ENCODE measurements at regions not wholly inside any gene's neighbourhood (a gene's known extent, or its start where the extent isn't known, plus 50 kb on each side); places are given as distances from the start of the nearest gene placed in this dataset.

DNA sequence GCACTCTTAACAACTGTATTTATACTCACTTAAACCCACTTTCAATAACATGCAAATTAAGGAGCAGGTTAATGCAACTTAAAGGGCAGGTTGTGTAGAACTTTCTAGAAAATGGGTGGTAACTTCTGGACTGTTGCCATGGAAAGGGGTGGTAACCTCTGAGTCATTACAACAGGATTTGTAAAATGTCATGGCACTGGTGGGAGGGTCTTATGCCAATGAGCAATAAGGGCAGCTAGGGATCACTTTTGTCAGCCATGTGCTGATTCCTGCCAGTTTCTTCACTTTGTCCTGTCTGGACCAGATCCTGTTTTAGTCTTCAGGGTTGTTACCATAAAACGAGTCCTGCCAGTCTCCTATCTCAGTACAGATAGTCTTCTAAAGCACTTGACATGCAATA is 560.5 kb upstream of the PTCHD4 start:
- CTCF ChIA-PET: no interaction called here
- ATAC-seq: no peak
- TF ChIP-seq, protein P1, sequence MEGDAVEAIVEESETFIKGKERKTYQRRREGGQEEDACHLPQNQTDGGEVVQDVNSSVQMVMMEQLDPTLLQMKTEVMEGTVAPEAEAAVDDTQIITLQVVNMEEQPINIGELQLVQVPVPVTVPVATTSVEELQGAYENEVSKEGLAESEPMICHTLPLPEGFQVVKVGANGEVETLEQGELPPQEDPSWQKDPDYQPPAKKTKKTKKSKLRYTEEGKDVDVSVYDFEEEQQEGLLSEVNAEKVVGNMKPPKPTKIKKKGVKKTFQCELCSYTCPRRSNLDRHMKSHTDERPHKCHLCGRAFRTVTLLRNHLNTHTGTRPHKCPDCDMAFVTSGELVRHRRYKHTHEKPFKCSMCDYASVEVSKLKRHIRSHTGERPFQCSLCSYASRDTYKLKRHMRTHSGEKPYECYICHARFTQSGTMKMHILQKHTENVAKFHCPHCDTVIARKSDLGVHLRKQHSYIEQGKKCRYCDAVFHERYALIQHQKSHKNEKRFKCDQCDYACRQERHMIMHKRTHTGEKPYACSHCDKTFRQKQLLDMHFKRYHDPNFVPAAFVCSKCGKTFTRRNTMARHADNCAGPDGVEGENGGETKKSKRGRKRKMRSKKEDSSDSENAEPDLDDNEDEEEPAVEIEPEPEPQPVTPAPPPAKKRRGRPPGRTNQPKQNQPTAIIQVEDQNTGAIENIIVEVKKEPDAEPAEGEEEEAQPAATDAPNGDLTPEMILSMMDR (IDR thresholded peaks at IDR 0.05): no peak
- no peak for DNase-seq
- Mint-ChIP-seq H3K9me3 (no peaks in the 10 kb centered on the region), H3K4me3 (no peak overlapping the region), H3K36me3 (ENCODE audit: low read depth) (no peaks in the 10 kb centered on the region), H3K27ac (no peak overlapping the region), H3K4me1 (ENCODE audit: low read depth) (no peaks in the 10 kb centered on the region), H3K27me3 (no peaks in the 10 kb centered on the region)
- intact Hi-C loops (cut with micrococcal nuclease): no loop called here
- POLR2A ChIA-PET: no interaction called here

DNA sequence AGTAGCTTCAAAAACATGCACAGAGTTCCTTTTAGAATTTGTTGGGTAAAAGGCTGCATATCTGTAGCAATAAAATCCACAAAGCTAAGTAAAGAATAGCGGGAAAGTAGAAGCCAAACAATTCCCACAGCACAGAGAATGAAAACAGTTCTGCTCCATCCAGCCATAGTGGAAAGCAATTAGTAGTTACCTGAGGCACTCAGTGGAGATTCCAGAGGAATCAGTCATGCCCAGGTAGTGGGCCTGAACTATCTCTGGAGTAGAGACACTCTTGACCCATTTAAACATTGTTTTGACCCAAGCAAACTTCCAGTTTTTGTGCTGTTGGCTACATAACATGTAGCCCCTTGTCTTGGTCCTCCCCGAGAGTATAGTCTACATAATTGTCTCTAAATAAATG is 559.5 kb upstream of the PTCHD4 start:
- Mint-ChIP-seq H3K36me3 (ENCODE audit: low read depth) (no peaks in the 10 kb centered on the region), H3K4me3 (no peak overlapping the region), H3K4me1 (ENCODE audit: low read depth) (no peaks in the 10 kb centered on the region), H3K27ac (no peak overlapping the region), H3K27me3 (no peaks in the 10 kb centered on the region), H3K9me3 (no peaks in the 10 kb centered on the region)
- intact Hi-C loops (cut with micrococcal nuclease): no loop called here
- POLR2A ChIA-PET: no interaction called here
- CTCF ChIA-PET: no interaction called here
- ATAC-seq (no peak), DNase-seq (no peak)
- TF ChIP-seq, protein P1 (IDR thresholded peaks at IDR 0.05): no peak

GRCh38 chr6:48667797-48668196 is 556.8 kb upstream of the PTCHD4 start:
- Mint-ChIP-seq H3K27me3 (no peaks in the 10 kb centered on the region), H3K27ac (no peak overlapping the region), H3K4me3 (no peak overlapping the region), H3K36me3 (ENCODE audit: low read depth) (no peaks in the 10 kb centered on the region), H3K4me1 (ENCODE audit: low read depth) (no peaks in the 10 kb centered on the region), H3K9me3 (peaks cover 3% of the 10 kb centered on the region)
- ChIA-PET POLR2A (no interaction called here), CTCF (no interaction called here)
- ATAC-seq (no peak), DNase-seq (no peak)
- intact Hi-C loops (cut with micrococcal nuclease): no loop called here
- TF ChIP-seq, protein P1 (IDR thresholded peaks at IDR 0.05): no peak

DNA sequence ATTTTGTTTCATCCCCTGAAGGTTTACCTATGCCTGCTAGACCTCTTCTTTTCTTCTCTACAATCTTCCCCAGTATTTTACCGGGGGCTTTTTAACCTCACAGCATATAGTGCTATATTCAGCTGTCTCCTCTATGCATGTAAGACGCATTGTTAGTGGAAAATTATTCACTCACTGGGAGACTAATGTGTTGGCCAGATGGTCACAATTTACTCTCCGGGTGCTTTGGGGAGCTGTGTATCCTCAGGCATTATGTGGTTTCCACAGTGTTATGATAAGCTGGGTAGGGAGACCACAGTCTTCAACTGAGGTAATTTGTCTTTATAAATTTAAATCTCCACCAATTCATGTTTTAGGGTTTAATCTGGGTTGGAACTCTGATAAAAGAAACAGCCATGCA is 553.8 kb upstream of the PTCHD4 start:
- H3K9me3 Mint-ChIP-seq: peaks cover 3% of the 10 kb centered on the region
- CTCF ChIA-PET: no interaction called here
- DNase-seq (no peak), ATAC-seq (no peak)
- H3K4me1 Mint-ChIP-seq (ENCODE audit: low read depth): no peaks in the 10 kb centered on the region
- POLR2A ChIA-PET: no interaction called here
- no peak overlapping the region for H3K27ac Mint-ChIP-seq
- TF ChIP-seq, protein P1 (IDR thresholded peaks at IDR 0.05): no peak
- no peaks in the 10 kb centered on the region for H3K27me3 Mint-ChIP-seq
- intact Hi-C loops (cut with micrococcal nuclease): no loop called here
- H3K4me3 Mint-ChIP-seq: no peak overlapping the region
- H3K36me3 Mint-ChIP-seq (ENCODE audit: low read depth): no peaks in the 10 kb centered on the region

DNA sequence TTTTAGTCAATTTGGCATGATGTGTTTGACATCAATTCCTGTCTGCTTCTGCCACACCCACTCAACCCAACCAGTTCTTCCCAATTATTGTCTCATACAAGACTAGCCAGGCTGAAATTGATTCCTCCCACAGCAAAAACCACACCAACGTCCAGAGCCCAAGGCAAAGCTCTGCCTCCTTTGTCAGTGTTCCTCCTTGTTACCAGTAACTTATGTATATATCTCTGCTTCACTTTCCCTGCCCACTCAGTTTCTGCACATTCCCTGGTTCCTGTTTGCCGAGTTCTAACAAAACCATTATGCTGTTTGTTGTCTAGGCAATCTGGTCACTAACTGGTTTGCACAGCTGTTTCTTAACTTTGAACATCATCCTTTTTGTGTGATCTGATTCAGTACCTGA is 547.9 kb upstream of the PTCHD4 start:
- H3K9me3 Mint-ChIP-seq: peaks cover 4% of the 10 kb centered on the region
- ATAC-seq (no peak), DNase-seq (no peak)
- H3K27me3 Mint-ChIP-seq: no peaks in the 10 kb centered on the region
- H3K36me3 Mint-ChIP-seq (ENCODE audit: low read depth): no peaks in the 10 kb centered on the region
- POLR2A ChIA-PET: no interaction called here
- intact Hi-C loops (cut with micrococcal nuclease): no loop called here
- H3K27ac Mint-ChIP-seq: no peak overlapping the region
- no peaks in the 10 kb centered on the region for H3K4me1 Mint-ChIP-seq (ENCODE audit: low read depth)
- CTCF ChIA-PET: no interaction called here
- H3K4me3 Mint-ChIP-seq: no peak overlapping the region
- TF ChIP-seq, protein P1 (IDR thresholded peaks at IDR 0.05): no peak
